ENCODE measurements at regions not wholly inside any gene's neighbourhood (a gene's known extent, or its start where the extent isn't known, plus 50 kb on each side); places are given as distances from the start of the nearest gene placed in this dataset.

- TF ChIP-seq CTCF (IDR thresholded peaks at IDR 0.05; ENCODE audit: insufficient read depth in 1 of 2, low read depth in 1 of 2, low read length in 1 of 2, severe bottlenecking in 1 of 2, unreplicated experiment in 1 of 2), result no peak
- H3K9me3 Mint-ChIP-seq (ENCODE audit: unreplicated experiment), result no peaks in the 10 kb centered on the region
- intact Hi-C loops (cut with micrococcal nuclease; ENCODE audit: unreplicated experiment), result no loop called here
- no peaks in the 10 kb centered on the region for H3K4me1 Mint-ChIP-seq (ENCODE audit: low read depth, unreplicated experiment)
- H3K4me3 ChIP-seq (ENCODE audit: low read depth, low read length), result no peak overlapping the region
- ChIA-PET CTCF (no interaction called here), POLR2A (no interaction called here)
- no peak overlapping the region for H3K27ac Mint-ChIP-seq (ENCODE audit: unreplicated experiment)
- H3K4me3 Mint-ChIP-seq (ENCODE audit: unreplicated experiment), result no peak overlapping the region
- H3K27me3 Mint-ChIP-seq (ENCODE audit: insufficient read depth, unreplicated experiment), result peaks cover 3% of the 10 kb centered on the region
- no peaks in the 10 kb centered on the region for H3K36me3 Mint-ChIP-seq (ENCODE audit: insufficient read depth, unreplicated experiment)
- H3K9me3 ChIP-seq, result no peaks in the 10 kb centered on the region
- no peaks in the 10 kb centered on the region for H3K27me3 ChIP-seq (replicated peaks; ENCODE audit: control insufficient read depth, insufficient read depth, low read length)
- BruUV-seq (replicated peaks), result no TSS peak
- DNase-seq, result no peak
- H3K36me3 ChIP-seq (ENCODE audit: control insufficient read depth, insufficient read depth, low read length), result no peaks in the 10 kb centered on the region
- no peaks in the 10 kb centered on the region for H3K4me1 ChIP-seq
Observed at GRCh38 chr1:5012249-5012648, 357.8 kb downstream of the AJAP1 start.

DNA sequence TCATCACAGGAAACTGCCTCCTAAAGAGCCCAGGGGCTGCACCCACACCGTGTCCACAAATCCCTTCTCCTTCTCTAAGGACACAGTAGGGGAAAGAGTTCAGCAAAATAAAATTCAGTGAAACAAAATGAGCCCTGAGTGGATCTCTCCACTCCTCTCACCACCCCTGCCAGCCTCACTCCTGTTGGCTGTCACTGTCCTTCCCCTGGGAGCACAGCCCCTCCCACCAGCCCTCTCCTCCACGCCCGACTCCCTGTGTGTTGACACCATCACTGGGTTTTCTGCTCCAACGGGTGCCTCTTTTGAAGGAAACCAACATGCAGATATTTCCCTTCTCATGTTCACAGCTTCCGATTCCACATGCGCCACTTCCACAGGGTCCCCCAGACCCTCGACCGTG, 356.2 kb downstream of the AJAP1 start:
- no TSS peak for BruUV-seq (replicated peaks)

DNA sequence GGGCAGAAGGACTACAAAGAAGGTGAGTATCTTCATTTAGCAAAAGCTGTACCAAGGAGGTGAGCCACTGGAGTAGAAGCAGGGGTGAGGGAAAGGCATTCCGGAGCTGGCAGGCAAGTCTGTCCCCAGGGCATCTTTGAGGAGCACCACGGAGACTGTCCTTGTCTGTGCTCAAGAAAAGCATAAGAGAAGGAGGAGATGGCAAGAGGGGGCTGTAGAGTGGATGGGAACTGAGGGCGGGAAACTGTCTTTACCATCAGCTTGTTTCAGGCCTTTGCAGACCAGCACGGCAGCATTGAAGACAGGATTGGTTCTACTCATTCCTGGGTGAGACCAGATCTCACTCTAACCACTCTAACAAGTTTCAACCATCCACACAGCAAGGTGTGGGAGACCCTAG, 355.8 kb downstream of the AJAP1 start:
- no TSS peak for BruUV-seq (replicated peaks)

More for the DNA sequence above, 356.2 kb downstream of the AJAP1 start:
- ChIA-PET POLR2A (no interaction called here), CTCF (no interaction called here)
- TF ChIP-seq CTCF (IDR thresholded peaks at IDR 0.05; ENCODE audit: insufficient read depth in 1 of 2, low read depth in 1 of 2, low read length in 1 of 2, severe bottlenecking in 1 of 2, unreplicated experiment in 1 of 2), result no peak
- Mint-ChIP-seq H3K27ac (ENCODE audit: unreplicated experiment) (no peak overlapping the region), H3K4me3 (ENCODE audit: unreplicated experiment) (no peak overlapping the region), H3K27me3 (ENCODE audit: insufficient read depth, unreplicated experiment) (peaks cover 3% of the 10 kb centered on the region), H3K9me3 (ENCODE audit: unreplicated experiment) (no peaks in the 10 kb centered on the region), H3K4me1 (ENCODE audit: low read depth, unreplicated experiment) (no peaks in the 10 kb centered on the region), H3K36me3 (ENCODE audit: insufficient read depth, unreplicated experiment) (no peaks in the 10 kb centered on the region)
- no peak for DNase-seq
- Histone ChIP-seq H3K27me3 (replicated peaks; ENCODE audit: control insufficient read depth, insufficient read depth, low read length) (no peaks in the 10 kb centered on the region), H3K4me3 (ENCODE audit: low read depth, low read length) (no peak overlapping the region), H3K4me1 (no peaks in the 10 kb centered on the region), H3K36me3 (ENCODE audit: control insufficient read depth, insufficient read depth, low read length) (no peaks in the 10 kb centered on the region), H3K9me3 (no peaks in the 10 kb centered on the region)
- intact Hi-C loops (cut with micrococcal nuclease; ENCODE audit: unreplicated experiment), result no loop called here

More for the DNA sequence above, 355.8 kb downstream of the AJAP1 start:
- Histone ChIP-seq H3K4me3 (ENCODE audit: low read depth, low read length) (no peak overlapping the region), H3K36me3 (ENCODE audit: control insufficient read depth, insufficient read depth, low read length) (no peaks in the 10 kb centered on the region), H3K9me3 (no peaks in the 10 kb centered on the region), H3K4me1 (no peaks in the 10 kb centered on the region), H3K27me3 (replicated peaks; ENCODE audit: control insufficient read depth, insufficient read depth, low read length) (no peaks in the 10 kb centered on the region)
- Mint-ChIP-seq H3K27ac (ENCODE audit: unreplicated experiment) (no peak overlapping the region), H3K36me3 (ENCODE audit: insufficient read depth, unreplicated experiment) (no peaks in the 10 kb centered on the region), H3K4me3 (ENCODE audit: unreplicated experiment) (no peak overlapping the region), H3K27me3 (ENCODE audit: insufficient read depth, unreplicated experiment) (peaks cover 3% of the 10 kb centered on the region), H3K9me3 (ENCODE audit: unreplicated experiment) (peaks cover 3% of the 10 kb centered on the region), H3K4me1 (ENCODE audit: low read depth, unreplicated experiment) (no peaks in the 10 kb centered on the region)
- no peak for DNase-seq
- ChIA-PET POLR2A (no interaction called here), CTCF (no interaction called here)
- no peak for TF ChIP-seq CTCF (IDR thresholded peaks at IDR 0.05; ENCODE audit: insufficient read depth in 1 of 2, low read depth in 1 of 2, low read length in 1 of 2, severe bottlenecking in 1 of 2, unreplicated experiment in 1 of 2)
- intact Hi-C loops (cut with micrococcal nuclease; ENCODE audit: unreplicated experiment), result no loop called here

All from Caco-2 (cell line).